KOPT-K1 (cell line): ENCODE measurements at regions not wholly inside any gene's neighbourhood (a gene's known extent, or its start where the extent isn't known, plus 50 kb on each side); places are given as distances from the start of the nearest gene placed in this dataset.
"Not testable (repeated sequence)": the region's sequence is repeated elsewhere in the genome, so short reads cannot be mapped to it uniquely, and the experiment has no call there.

Source experiments
- H3K27ac ChIP-seq: fragments of 200-600 bp; sonication (generic); 2 replicates; pipeline ENCODE4 v1.5.1; 2016; ENCODE audit warnings: antibody characterized with exemption, mild to moderate bottlenecking, low read depth, low read length; ENCODE audit not compliant: poor library complexity, severe bottlenecking
- H3K36me3 ChIP-seq: fragments of 200-600 bp; sonication (generic); 2 replicates; pipeline ENCODE4 v1.5.1; 2017; ENCODE audit warnings: antibody characterized with exemption, mild to moderate bottlenecking, low read length, moderate library complexity; ENCODE audit not compliant: insufficient read depth
- H3K9me3 ChIP-seq: fragments of 200-600 bp; sonication (generic); 2 replicates; pipeline ENCODE4 v1.5.1; 2017; ENCODE audit warnings: antibody characterized with exemption, low read length, mild to moderate bottlenecking; ENCODE audit not compliant: insufficient read depth, poor library complexity, severe bottlenecking

GRCh38 chr1:219076326-219076937, 97.2 kb upstream of the LYPLAL1 start:
- H3K36me3 ChIP-seq: no peaks in the 10 kb centered on the region

GRCh38 chr1:219077767-219078166, 95.9 kb upstream of the LYPLAL1 start:
- not testable (repeated sequence) for H3K27ac ChIP-seq, H3K36me3 ChIP-seq, H3K9me3 ChIP-seq

More at GRCh38 chr1:219076326-219076937, 97.2 kb upstream of the LYPLAL1 start:
- no peaks in the 10 kb centered on the region for H3K9me3 ChIP-seq
- H3K27ac ChIP-seq: no peak overlapping the region

GRCh38 chr1:219081943-219082925, 91.4 kb upstream of the LYPLAL1 start:
- H3K9me3 ChIP-seq: no peaks in the 10 kb centered on the region
- no peak overlapping the region for H3K27ac ChIP-seq
- H3K36me3 ChIP-seq: no peaks in the 10 kb centered on the region

- Histone ChIP-seq H3K36me3 (no peaks in the 10 kb centered on the region), H3K9me3 (no peaks in the 10 kb centered on the region), H3K27ac (no peak overlapping the region)
Measured at GRCh38 chr1:219083631-219084030, 90.0 kb upstream of the LYPLAL1 start.

- no peaks in the 10 kb centered on the region for H3K9me3 ChIP-seq
- no peaks in the 10 kb centered on the region for H3K36me3 ChIP-seq
- H3K27ac ChIP-seq: no peak overlapping the region
Measured at GRCh38 chr1:219085082-219085481, 88.6 kb upstream of the LYPLAL1 start.

GRCh38 chr1:219085988-219086387, 87.7 kb upstream of the LYPLAL1 start:
- no peaks in the 10 kb centered on the region for H3K9me3 ChIP-seq
- no peaks in the 10 kb centered on the region for H3K36me3 ChIP-seq
- H3K27ac ChIP-seq: no peak overlapping the region

GRCh38 chr1:219086956-219087469, 86.7 kb upstream of the LYPLAL1 start:
- Histone ChIP-seq H3K36me3 (no peaks in the 10 kb centered on the region), H3K27ac (no peak overlapping the region), H3K9me3 (no peaks in the 10 kb centered on the region)

GRCh38 chr1:219088778-219089557, 84.7 kb upstream of the LYPLAL1 start:
- H3K36me3 ChIP-seq: no peaks in the 10 kb centered on the region
- H3K27ac ChIP-seq: no peak overlapping the region
- no peaks in the 10 kb centered on the region for H3K9me3 ChIP-seq

- no peaks in the 10 kb centered on the region for H3K36me3 ChIP-seq
- no peak overlapping the region for H3K27ac ChIP-seq
- H3K9me3 ChIP-seq: no peaks in the 10 kb centered on the region
Measured at GRCh38 chr1:219090607-219091006, 83.1 kb upstream of the LYPLAL1 start.

GRCh38 chr1:219092206-219092605, 81.5 kb upstream of the LYPLAL1 start:
- Histone ChIP-seq H3K9me3 (no peaks in the 10 kb centered on the region), H3K27ac (no peak overlapping the region), H3K36me3 (no peaks in the 10 kb centered on the region)

- Histone ChIP-seq H3K9me3 (no peaks in the 10 kb centered on the region), H3K36me3 (no peaks in the 10 kb centered on the region), H3K27ac (no peak overlapping the region)
Measured at GRCh38 chr1:219099307-219099706, 74.4 kb upstream of the LYPLAL1 start.

- no peaks in the 10 kb centered on the region for H3K9me3 ChIP-seq
- no peaks in the 10 kb centered on the region for H3K36me3 ChIP-seq
- H3K27ac ChIP-seq: no peak overlapping the region
Measured at GRCh38 chr1:219100059-219100458, 73.6 kb upstream of the LYPLAL1 start.

GRCh38 chr1:219102466-219102865, 71.2 kb upstream of the LYPLAL1 start:
- not testable (repeated sequence) for H3K9me3 ChIP-seq, H3K27ac ChIP-seq, H3K36me3 ChIP-seq

GRCh38 chr1:219105893-219106292, 67.8 kb upstream of the LYPLAL1 start:
- Histone ChIP-seq H3K27ac (no peak overlapping the region), H3K9me3 (no peaks in the 10 kb centered on the region), H3K36me3 (no peaks in the 10 kb centered on the region)
